Astrocyte of the spinal cord (primary cell): ENCODE measurements at regions not wholly inside any gene's neighbourhood (a gene's known extent, or its start where the extent isn't known, plus 50 kb on each side); places are given as distances from the start of the nearest gene placed in this dataset.
"Not testable (repeated sequence)": the region's sequence is repeated elsewhere in the genome, so short reads cannot be mapped to it uniquely, and the experiment has no call there.

ENCODE experiments used
- DNase-seq: peaks from one replicate; pipeline ENCODE4 v3.0.0; 2011; ENCODE audit warnings: low read depth, low spot score
- H3K4me3 ChIP-seq: 2 replicates; pipeline ENCODE4 v1.5.1; 2011; ENCODE audit warnings: low read depth, mild to moderate bottlenecking, low read length, moderate library complexity
- in situ Hi-C: cut with HindIII; loops from 2 replicates; pipeline ENCODE4 v1.10.0; 2017; ENCODE audit warnings: low sequenced_read_pairs
- TF ChIP-seq, protein P1 (sequence below): IDR thresholded peaks from 2 replicates; pipeline ENCODE4 v1.5.1; 2012; ENCODE audit warnings: low read depth, mild to moderate bottlenecking, low read length, inconsistent platforms

DNA sequence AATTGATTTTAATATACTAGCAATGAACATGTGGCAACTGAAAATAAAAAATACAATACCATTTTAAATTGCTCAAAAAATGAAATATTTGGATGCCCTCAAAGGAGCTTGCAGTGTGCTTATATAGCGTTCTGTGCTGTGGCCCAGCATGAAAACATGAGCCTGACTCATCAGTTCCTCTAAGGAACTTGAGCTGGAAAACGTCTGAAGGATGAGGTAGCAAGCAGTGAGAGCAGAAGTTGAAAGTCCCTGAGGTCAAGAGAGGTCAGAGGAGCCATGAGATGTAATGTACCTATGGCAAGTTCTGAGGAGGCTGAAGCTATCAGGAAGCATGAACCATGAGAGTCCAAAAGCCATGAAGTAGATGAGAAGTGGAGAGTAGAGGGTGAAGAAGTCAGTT, 59.7 kb downstream of the HMGB3 start:
- H3K4me3 ChIP-seq = no peak overlapping the region
- TF ChIP-seq, protein P1, sequence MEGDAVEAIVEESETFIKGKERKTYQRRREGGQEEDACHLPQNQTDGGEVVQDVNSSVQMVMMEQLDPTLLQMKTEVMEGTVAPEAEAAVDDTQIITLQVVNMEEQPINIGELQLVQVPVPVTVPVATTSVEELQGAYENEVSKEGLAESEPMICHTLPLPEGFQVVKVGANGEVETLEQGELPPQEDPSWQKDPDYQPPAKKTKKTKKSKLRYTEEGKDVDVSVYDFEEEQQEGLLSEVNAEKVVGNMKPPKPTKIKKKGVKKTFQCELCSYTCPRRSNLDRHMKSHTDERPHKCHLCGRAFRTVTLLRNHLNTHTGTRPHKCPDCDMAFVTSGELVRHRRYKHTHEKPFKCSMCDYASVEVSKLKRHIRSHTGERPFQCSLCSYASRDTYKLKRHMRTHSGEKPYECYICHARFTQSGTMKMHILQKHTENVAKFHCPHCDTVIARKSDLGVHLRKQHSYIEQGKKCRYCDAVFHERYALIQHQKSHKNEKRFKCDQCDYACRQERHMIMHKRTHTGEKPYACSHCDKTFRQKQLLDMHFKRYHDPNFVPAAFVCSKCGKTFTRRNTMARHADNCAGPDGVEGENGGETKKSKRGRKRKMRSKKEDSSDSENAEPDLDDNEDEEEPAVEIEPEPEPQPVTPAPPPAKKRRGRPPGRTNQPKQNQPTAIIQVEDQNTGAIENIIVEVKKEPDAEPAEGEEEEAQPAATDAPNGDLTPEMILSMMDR = no peak
- DNase-seq = no peak
- in situ Hi-C loops = no loop called here

DNA sequence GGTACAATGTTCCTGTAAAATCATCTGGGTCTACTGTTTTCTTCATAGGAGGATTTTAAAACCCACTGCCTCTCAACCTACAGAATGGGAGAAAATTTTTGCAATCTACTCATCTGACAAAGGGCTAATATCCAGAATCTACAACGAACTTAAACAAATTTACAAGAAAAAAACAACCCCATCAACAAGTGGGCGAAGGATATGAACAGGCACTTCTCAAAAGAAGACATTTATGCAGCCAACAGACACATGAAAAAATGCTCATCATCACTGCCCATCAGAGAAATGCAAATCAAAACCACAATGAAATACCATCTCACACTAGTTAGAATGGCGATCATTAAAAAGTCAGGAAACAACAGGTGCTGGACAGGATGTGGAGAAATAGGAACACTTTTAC, 83.2 kb downstream of the HMGB3 start:
- in situ Hi-C loops, DNase-seq, H3K4me3 ChIP-seq: not testable (repeated sequence)

DNA sequence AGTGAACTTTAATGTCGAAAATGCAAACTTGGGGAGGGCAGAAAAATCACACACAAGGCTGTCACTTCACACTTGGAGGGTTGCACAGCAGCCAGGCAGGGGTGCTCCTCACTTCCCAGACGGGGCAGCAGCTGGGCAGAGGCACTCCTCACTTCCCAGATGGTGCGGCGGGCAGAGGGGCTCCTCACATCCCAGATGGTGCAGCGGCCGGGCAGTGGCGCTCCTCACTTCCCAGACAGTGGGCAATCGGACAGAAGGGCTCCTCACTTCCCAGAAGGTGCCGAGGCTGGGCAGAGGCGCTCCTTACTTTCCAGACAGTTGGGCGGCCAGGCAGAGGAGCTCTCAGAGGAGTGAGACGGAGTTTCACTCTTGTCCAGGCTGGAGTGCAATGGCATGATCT, 90.6 kb downstream of the HMGB3 start:
- in situ Hi-C loops = no loop called here
- TF ChIP-seq, protein P1 = no peak
- no peak overlapping the region for H3K4me3 ChIP-seq
- DNase-seq = no peak

DNA sequence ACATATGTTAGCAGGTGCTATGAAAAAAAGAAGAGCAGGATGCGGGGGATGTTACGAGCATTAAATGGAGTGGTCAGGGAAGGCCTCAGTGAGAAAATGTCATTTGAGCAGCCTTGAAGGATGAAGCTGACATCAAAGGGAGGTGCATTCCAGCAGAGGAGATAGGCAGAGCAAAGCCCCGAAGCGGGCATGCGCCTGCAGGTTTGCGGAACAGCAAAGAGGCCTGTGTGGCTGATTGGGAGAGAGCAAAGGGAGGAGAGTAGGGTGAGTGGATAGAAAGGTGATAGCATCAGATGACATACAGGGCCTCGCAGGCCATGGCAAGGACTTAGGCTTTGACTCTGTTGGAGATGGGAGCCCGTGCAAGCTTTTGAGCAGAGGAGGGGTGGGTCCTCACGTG, 95.4 kb upstream of the GPR50 start:
- TF ChIP-seq, protein P1 = no peak
- DNase-seq = no peak
- no peak overlapping the region for H3K4me3 ChIP-seq
- in situ Hi-C loops = loop anchor here (25.0 kb wide), 1 partner anchor 319 kb away; no protein-coding TSS in a partner anchor

DNA sequence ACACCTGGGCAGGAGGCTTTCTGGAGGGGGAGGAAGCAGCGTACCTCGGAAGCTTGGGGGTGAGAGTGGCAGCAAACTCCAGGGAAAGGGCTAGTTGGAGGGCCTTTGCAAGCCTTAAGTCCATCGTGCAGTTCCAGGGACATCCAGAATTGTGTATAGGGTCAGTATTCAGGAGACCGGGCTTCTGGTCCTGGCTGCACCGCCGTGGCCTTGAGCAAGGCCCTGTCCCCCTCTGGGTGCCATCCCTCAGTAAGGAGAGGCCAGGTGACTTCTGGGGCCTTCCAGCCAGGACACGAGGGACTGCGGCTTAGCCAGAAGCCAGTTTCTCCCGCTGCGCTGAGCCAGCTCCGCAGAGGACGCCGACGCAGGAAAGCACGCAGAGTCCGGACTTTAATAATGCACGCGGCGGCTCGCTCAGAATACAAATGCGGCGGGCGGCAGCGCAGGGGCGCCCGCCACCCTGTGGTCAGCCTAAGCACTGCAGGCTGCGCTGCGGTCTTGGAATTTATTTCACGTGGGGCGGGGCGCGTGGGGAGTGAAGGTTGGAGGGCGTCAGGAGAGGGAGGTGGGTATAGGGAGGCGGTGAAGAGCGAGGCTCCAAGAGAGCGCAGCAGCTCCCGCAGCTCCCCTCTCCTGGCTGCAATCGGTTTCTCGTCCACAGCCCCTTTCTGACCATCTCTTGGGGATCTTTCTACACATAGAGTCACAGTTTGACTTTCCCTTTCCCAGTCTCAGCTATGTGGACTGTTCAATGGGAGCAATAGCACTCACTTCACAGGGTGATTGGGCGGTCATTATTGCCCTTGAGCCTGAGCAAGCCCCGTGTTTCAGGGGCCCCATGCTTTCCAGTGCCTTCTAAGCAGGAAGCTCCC, 94.1 kb upstream of the GPR50 start:
- peak; percentile 56 for DNase-seq
- H3K4me3 ChIP-seq = no peak overlapping the region
- TF ChIP-seq, protein P1 = peak; percentile 91
- in situ Hi-C loops = loop anchor here (25.0 kb wide), 1 partner anchor 320 kb away; no protein-coding TSS in a partner anchor

DNA sequence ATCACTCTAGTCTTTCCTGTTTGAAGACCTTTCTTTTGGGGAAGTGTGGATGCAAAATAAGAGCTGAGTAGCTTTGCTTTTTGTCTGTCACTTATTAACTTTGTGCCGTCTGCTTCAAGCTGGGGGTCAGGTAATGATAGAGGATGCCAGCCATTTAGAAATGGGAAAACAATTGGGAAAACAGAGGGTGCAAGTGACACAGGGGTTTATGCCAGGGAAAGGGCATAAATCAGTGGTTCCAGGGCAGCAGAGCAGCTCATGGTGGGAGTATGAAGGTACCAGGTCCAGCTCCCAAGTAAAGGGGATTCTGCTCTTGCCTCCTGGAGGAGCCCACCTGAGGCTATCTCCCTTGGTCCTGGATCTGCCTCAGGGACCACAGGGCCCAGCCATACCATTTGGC, 91.9 kb upstream of the GPR50 start:
- in situ Hi-C loops = loop anchor here (25.0 kb wide), 1 partner anchor 322 kb away; no protein-coding TSS in a partner anchor
- no peak overlapping the region for H3K4me3 ChIP-seq
- TF ChIP-seq, protein P1 = no peak
- DNase-seq = no peak

DNA sequence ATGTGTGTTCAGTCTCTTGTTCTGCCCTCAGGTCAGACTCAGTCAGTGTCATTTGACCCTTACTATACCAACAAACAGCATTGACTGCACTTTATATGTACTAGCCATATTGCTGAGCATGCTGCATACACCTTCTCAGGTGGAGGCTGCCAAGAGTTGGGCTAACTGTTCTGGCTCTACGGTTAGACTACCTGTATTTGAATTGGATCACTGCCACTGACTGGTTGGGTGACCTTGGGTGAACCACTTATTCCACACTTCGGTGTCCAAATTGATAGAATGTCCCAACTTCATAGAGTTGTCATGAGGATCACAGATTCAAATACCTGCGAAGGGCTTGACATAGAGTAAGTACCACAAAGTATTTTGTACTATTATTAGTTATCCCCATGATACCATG, 91.2 kb upstream of the GPR50 start:
- H3K4me3 ChIP-seq = no peak overlapping the region
- TF ChIP-seq, protein P1 = no peak
- no peak for DNase-seq
- in situ Hi-C loops = loop anchor here (25.0 kb wide), 1 partner anchor 323 kb away; no protein-coding TSS in a partner anchor
